Neural cell (in vitro differentiated cells): ENCODE measurements at regions not wholly inside any gene's neighbourhood (a gene's known extent, or its start where the extent isn't known, plus 50 kb on each side); places are given as distances from the start of the nearest gene placed in this dataset.

ENCODE experiments used
- H2AFZ ChIP-seq: fragments of 200-600, 300-800 bp; sonication (generic), shearing (Covaris generic); 2 replicates; pipeline ENCODE4 v1.6.0; 2014; ENCODE audit warnings: low read depth, mild to moderate bottlenecking, antibody characterized with exemption, low read length, moderate library complexity
- H3F3A ChIP-seq: fragments of 200-600 bp; shearing (Covaris generic); 2 replicates; pipeline ENCODE4 v1.6.1; 2016; ENCODE audit warnings: mild to moderate bottlenecking, moderate library complexity, mixed read lengths, antibody characterized with exemption, low read length; ENCODE audit not compliant: insufficient read depth, poor library complexity, severe bottlenecking
- H3K27ac ChIP-seq: fragments of 200-600, 300-800 bp; sonication (generic), shearing (Covaris generic); 2 replicates; pipeline ENCODE4 v1.5.1; 2014; ENCODE audit warnings: mild to moderate bottlenecking, low read length, moderate library complexity
- H3K27me3 ChIP-seq: fragments of 300-800, 200-600 bp; sonication (generic), shearing (Covaris generic); 2 replicates; pipeline ENCODE4 v1.6.0; 2014; ENCODE audit warnings: mild to moderate bottlenecking, low read depth, low read length, moderate library complexity; ENCODE audit not compliant: insufficient read depth
- H3K36me3 ChIP-seq: fragments of 300-800, 200-600 bp; sonication (generic), shearing (Covaris generic); 2 replicates; pipeline ENCODE4 v1.5.1; 2014; ENCODE audit warnings: mild to moderate bottlenecking, antibody characterized with exemption, low read length, moderate library complexity; ENCODE audit not compliant: insufficient read depth
- H3K4me2 ChIP-seq: fragments of 300-800, 200-600 bp; sonication (generic), shearing (Covaris generic); 2 replicates; pipeline ENCODE4 v1.6.0; 2014; ENCODE audit warnings: mild to moderate bottlenecking, low read length
- H3K4me3 ChIP-seq: fragments of 300-800, 200-600 bp; sonication (generic), shearing (Covaris generic); 2 replicates; pipeline ENCODE4 v1.5.1; 2014; ENCODE audit warnings: mild to moderate bottlenecking, low read length, moderate library complexity
- H3K79me2 ChIP-seq: fragments of 200-600 bp; shearing (Covaris generic); replicated peaks from 2 replicates; pipeline ENCODE4 v1.6.0; 2014; ENCODE audit warnings: mild to moderate bottlenecking, low read length, moderate library complexity; ENCODE audit not compliant: insufficient read depth
- H3K9ac ChIP-seq: fragments of 300-800, 200-600 bp; sonication (generic), shearing (Covaris generic); 2 replicates; pipeline ENCODE4 v1.6.1; 2016; ENCODE audit warnings: mild to moderate bottlenecking, low read length, mixed read lengths
- H3K9me2 ChIP-seq: fragments of 200-600 bp; shearing (Covaris generic); 2 replicates; pipeline ENCODE4 v1.6.1; 2016; ENCODE audit warnings: mild to moderate bottlenecking, low read length, mixed read lengths; ENCODE audit not compliant: insufficient read depth
- H3K9me3 ChIP-seq: fragments of 200-600, 300-800 bp; sonication (generic), shearing (Covaris generic); 2 replicates; pipeline ENCODE4 v1.6.1; 2016; ENCODE audit warnings: mild to moderate bottlenecking, mixed run types, low read length, moderate library complexity, mixed read lengths
- H4K20me1 ChIP-seq: fragments of 200-600 bp; shearing (Covaris generic); 2 replicates; pipeline ENCODE4 v1.6.1; 2016; ENCODE audit warnings: mild to moderate bottlenecking, mixed run types; ENCODE audit not compliant: insufficient read depth
- CTCF ChIP-seq: fragments of 450-650 bp; IDR thresholded peaks from 2 replicates; pipeline ENCODE4 v1.5.1; 2014; ENCODE audit warnings: antibody characterized with exemption, mild to moderate bottlenecking, moderate library complexity; ENCODE audit not compliant: poor library complexity, severe bottlenecking
- EP300 ChIP-seq: fragments of 450-650 bp; conservative IDR thresholded peaks from 2 replicates; pipeline ENCODE4 v1.6.1; 2014; ENCODE audit warnings: antibody characterized with exemption, mild to moderate bottlenecking, moderate library complexity; ENCODE audit not compliant: poor library complexity, severe bottlenecking
- EZH2 ChIP-seq: fragments of 200-600, 300-800 bp; shearing (Covaris generic), sonication (generic); IDR thresholded peaks from 2 replicates; pipeline ENCODE4 v1.6.1; 2014; ENCODE audit warnings: antibody characterized with exemption, low read length, borderline replicate concordance, mild to moderate bottlenecking; ENCODE audit not compliant: insufficient read depth, poor library complexity, severe bottlenecking
- MXI1 ChIP-seq: fragments of 450-650 bp; conservative IDR thresholded peaks from 2 replicates; pipeline ENCODE4 v1.6.1; 2014; ENCODE audit warnings: antibody characterized with exemption, mild to moderate bottlenecking; ENCODE audit not compliant: poor library complexity, severe bottlenecking
- POLR2AphosphoS5 ChIP-seq: IDR thresholded peaks from 2 replicates; pipeline ENCODE4 v1.6.1; 2012
- RAD21 ChIP-seq: fragments of 450-650 bp; conservative IDR thresholded peaks from 2 replicates; pipeline ENCODE4 v1.6.1; 2014; ENCODE audit warnings: antibody characterized with exemption, mild to moderate bottlenecking, moderate library complexity
- SMC3 ChIP-seq: fragments of 450-650 bp; conservative IDR thresholded peaks from 2 replicates; pipeline ENCODE4 v1.6.1; 2014; ENCODE audit warnings: antibody characterized with exemption, mild to moderate bottlenecking, moderate library complexity; ENCODE audit not compliant: poor library complexity
- TAF1 ChIP-seq: IDR thresholded peaks from 2 replicates; pipeline ENCODE4 v1.6.1; 2012; ENCODE audit warnings: low read depth
- TF ChIP-seq, protein P1 (sequence below): IDR thresholded peaks from 2 replicates; pipeline ENCODE4 v1.6.1; 2012; ENCODE audit warnings: borderline replicate concordance

GRCh38 chr16:86643671-86644070 is 65.3 kb downstream of the FOXL1 start:
- Histone ChIP-seq H3F3A (no peaks in the 10 kb centered on the region), H3K4me3 (no peak overlapping the region), H3K36me3 (no peaks in the 10 kb centered on the region), H3K27ac (no peak overlapping the region), H3K27me3 (no peaks in the 10 kb centered on the region), H2AFZ (no peak overlapping the region), H3K4me2 (no peak overlapping the region), H3K9ac (no peak overlapping the region), H3K9me2 (no peaks in the 10 kb centered on the region), H3K79me2 (no peaks in the 10 kb centered on the region), H3K9me3 (no peaks in the 10 kb centered on the region), H4K20me1 (no peaks in the 10 kb centered on the region)
- TF ChIP-seq RAD21, result no peak

- Histone ChIP-seq H3K4me2 (no peak overlapping the region), H4K20me1 (no peaks in the 10 kb centered on the region), H3F3A (no peaks in the 10 kb centered on the region), H3K36me3 (no peaks in the 10 kb centered on the region), H3K9ac (no peak overlapping the region), H3K27ac (no peak overlapping the region), H3K4me3 (no peak overlapping the region), H3K27me3 (no peaks in the 10 kb centered on the region), H3K79me2 (no peaks in the 10 kb centered on the region), H3K9me2 (no peaks in the 10 kb centered on the region), H2AFZ (no peak overlapping the region), H3K9me3 (no peaks in the 10 kb centered on the region)
- TF ChIP-seq EP300, result no peak
Observed at GRCh38 chr16:86647561-86647960, 69.2 kb downstream of the FOXL1 start.

GRCh38 chr16:86649875-86650274 is 71.5 kb downstream of the FOXL1 start:
- H3K4me3 ChIP-seq, result no peak overlapping the region
- no peak overlapping the region for H3K4me2 ChIP-seq
- no peaks in the 10 kb centered on the region for H3K36me3 ChIP-seq
- no peaks in the 10 kb centered on the region for H3K27me3 ChIP-seq
- no peaks in the 10 kb centered on the region for H3K9me2 ChIP-seq
- no peaks in the 10 kb centered on the region for H3K79me2 ChIP-seq
- H4K20me1 ChIP-seq, result no peaks in the 10 kb centered on the region
- TF ChIP-seq EZH2, result no peak
- no peak for TF ChIP-seq SMC3
- no peak for TF ChIP-seq EP300
- no peak for TF ChIP-seq POLR2AphosphoS5
- TF ChIP-seq RAD21, result no peak
- TF ChIP-seq, protein P1, sequence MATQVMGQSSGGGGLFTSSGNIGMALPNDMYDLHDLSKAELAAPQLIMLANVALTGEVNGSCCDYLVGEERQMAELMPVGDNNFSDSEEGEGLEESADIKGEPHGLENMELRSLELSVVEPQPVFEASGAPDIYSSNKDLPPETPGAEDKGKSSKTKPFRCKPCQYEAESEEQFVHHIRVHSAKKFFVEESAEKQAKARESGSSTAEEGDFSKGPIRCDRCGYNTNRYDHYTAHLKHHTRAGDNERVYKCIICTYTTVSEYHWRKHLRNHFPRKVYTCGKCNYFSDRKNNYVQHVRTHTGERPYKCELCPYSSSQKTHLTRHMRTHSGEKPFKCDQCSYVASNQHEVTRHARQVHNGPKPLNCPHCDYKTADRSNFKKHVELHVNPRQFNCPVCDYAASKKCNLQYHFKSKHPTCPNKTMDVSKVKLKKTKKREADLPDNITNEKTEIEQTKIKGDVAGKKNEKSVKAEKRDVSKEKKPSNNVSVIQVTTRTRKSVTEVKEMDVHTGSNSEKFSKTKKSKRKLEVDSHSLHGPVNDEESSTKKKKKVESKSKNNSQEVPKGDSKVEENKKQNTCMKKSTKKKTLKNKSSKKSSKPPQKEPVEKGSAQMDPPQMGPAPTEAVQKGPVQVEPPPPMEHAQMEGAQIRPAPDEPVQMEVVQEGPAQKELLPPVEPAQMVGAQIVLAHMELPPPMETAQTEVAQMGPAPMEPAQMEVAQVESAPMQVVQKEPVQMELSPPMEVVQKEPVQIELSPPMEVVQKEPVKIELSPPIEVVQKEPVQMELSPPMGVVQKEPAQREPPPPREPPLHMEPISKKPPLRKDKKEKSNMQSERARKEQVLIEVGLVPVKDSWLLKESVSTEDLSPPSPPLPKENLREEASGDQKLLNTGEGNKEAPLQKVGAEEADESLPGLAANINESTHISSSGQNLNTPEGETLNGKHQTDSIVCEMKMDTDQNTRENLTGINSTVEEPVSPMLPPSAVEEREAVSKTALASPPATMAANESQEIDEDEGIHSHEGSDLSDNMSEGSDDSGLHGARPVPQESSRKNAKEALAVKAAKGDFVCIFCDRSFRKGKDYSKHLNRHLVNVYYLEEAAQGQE, result no peak
- TF ChIP-seq MXI1, result no peak
- no peak for TF ChIP-seq TAF1
- no peak for TF ChIP-seq CTCF
- H3K9me3 ChIP-seq, result no peaks in the 10 kb centered on the region
- no peak overlapping the region for H3K9ac ChIP-seq
- H3K27ac ChIP-seq, result no peak overlapping the region
- no peak overlapping the region for H2AFZ ChIP-seq
- H3F3A ChIP-seq, result no peaks in the 10 kb centered on the region
